Tibial nerve (tissue), 3 donors: ENCODE measurements at regions not wholly inside any gene's neighbourhood (a gene's known extent, or its start where the extent isn't known, plus 50 kb on each side); places are given as distances from the start of the nearest gene placed in this dataset.

Experiments used
- POLR2A ChIP-seq, 2 donors: fragments of 450-650 bp; IDR thresholded peaks; one replicate each; pipeline ENCODE4 v1.6.1; 2017; ENCODE audit warnings: antibody characterized with exemption in 2 of 2, mild to moderate bottlenecking in 2 of 2, moderate library complexity in 2 of 2
- TF ChIP-seq, protein P1 (sequence below), 5 experiments: fragments of 200-600 bp in 3 of 5; fragments of 450-650 bp in 2 of 5; sonication (generic) in 3 of 5; IDR thresholded peaks; one replicate each; pipeline ENCODE4 v1.5.1; 2016 to 2019; ENCODE audit warnings: antibody characterized with exemption in 5 of 5, mild to moderate bottlenecking in 3 of 5, moderate library complexity in 2 of 5

DNA sequence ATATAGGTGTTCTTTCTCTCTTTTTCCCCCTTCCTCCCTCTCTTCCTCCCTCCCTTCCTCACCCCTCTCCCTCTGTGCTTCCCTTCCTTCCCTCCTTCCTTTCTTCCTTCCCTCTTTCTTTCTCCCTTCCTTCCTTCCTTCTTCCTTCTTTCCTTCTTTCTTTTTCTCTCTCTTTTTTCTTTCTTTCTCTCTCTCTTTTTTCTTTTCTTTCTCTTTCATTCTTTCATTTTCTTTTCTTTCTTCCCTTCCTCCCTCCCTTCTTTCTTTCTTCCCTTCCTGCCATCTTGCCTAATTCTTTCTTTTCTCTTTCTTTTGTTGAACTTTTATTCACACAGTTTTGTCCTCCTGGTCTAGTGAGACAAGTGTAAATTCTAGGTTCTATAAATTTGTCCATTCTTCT, 1595.6 kb downstream of the SI start:
- TF ChIP-seq, protein P1, sequence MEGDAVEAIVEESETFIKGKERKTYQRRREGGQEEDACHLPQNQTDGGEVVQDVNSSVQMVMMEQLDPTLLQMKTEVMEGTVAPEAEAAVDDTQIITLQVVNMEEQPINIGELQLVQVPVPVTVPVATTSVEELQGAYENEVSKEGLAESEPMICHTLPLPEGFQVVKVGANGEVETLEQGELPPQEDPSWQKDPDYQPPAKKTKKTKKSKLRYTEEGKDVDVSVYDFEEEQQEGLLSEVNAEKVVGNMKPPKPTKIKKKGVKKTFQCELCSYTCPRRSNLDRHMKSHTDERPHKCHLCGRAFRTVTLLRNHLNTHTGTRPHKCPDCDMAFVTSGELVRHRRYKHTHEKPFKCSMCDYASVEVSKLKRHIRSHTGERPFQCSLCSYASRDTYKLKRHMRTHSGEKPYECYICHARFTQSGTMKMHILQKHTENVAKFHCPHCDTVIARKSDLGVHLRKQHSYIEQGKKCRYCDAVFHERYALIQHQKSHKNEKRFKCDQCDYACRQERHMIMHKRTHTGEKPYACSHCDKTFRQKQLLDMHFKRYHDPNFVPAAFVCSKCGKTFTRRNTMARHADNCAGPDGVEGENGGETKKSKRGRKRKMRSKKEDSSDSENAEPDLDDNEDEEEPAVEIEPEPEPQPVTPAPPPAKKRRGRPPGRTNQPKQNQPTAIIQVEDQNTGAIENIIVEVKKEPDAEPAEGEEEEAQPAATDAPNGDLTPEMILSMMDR (IDR thresholded peaks at IDR 0.05): no peak
- no peak for TF ChIP-seq POLR2A (IDR thresholded peaks at IDR 0.05)
